Stimulated activated naive CD4-positive, alpha-beta T cell (primary cell): ENCODE measurements at regions not wholly inside any gene's neighbourhood (a gene's known extent, or its start where the extent isn't known, plus 50 kb on each side); places are given as distances from the start of the nearest gene placed in this dataset.
A peak's percentile ranks its signal among the peaks of the same experiment; 100 is the strongest.

Experiments
- DNase-seq, 6 experiments: peaks; one replicate each; lab custom pipeline; 2025; lab: John Stamatoyannopoulos, UW

DNA sequence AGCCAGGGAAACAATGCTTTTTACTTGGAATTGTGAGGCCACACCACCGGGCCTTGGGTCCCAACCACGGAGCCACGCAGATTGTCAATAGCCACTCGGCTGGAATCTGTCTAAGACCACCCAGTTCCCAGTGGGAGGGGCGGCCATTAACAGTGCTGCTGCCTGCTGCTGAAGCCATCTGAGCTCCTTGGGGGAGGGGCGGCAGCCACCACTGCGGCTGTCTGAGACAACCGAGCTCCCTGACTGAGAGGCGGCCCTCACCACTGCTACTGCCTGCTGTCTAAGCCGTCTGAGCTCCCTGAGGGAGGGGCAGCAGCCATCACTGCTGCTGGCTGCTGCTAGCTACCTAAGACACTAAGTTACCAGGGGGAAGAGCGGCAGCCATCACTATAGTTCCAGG is 64.3 kb downstream of the DMRTA2 start:
- no peak for DNase-seq

GRCh38 chr1:50357186-50357585 is 66.1 kb downstream of the DMRTA2 start:
- no peak for DNase-seq

GRCh38 chr1:50354813-50355212 is 68.4 kb downstream of the DMRTA2 start:
- DNase-seq = no peak

GRCh38 chr1:50352428-50352827 is 70.8 kb downstream of the DMRTA2 start:
- DNase-seq = no peak

DNA sequence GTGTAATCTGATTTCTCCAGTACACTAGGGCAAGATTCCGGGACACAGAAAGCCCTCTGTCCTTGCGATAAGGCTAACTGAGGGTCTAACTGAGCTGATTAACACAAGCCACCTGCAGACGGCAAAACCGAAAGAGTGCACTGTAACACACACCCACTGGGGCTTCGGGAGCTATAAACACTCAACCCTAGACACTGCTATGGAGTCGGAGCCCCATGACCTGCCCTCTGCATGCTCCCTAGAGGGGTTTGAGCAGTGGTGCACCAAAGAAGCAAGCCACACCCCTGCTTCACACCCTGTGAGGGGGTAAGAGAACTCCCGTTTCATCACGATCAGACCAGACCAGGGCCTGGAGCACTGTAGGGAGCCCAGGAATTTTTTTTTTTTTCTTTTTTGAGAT is 72.4 kb downstream of the DMRTA2 start:
- DNase-seq = no peak

DNA sequence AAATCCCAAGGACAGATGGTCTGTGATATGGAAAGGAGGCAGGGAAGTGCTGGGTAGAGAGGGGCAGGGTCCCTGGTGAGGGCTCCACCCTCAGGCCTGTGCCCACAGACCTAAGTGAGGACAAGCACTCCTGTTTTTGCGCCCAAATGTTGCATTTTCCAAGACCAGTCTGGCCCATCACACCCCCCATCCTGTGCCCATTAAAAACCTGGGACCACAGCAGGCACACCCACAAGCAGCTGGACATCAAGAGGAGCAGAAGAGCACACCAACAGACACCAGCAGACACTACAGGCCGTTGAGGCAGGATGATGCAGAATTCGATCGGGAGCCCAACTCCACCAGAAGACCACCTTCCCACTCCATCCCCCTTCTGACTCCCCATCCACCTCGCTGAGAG is 72.8 kb downstream of the DMRTA2 start:
- no peak for DNase-seq

DNA sequence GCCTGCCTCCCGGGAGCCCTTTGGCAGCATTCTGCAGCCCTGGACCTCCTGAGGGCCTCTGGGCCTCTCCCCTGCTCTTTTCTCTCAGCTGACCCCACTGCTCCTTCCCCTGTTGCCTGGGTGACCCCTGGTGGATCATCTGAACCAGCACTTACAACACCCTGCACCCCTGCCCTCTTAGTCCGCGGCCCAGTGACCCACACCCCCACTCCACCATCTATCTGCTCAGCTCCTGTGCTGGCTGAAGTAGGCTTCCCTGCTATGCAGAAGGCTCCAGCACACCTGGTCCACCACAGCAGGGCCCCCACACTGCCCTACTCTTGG is 74.0 kb downstream of the DMRTA2 start:
- DNase-seq = no peak

DNA sequence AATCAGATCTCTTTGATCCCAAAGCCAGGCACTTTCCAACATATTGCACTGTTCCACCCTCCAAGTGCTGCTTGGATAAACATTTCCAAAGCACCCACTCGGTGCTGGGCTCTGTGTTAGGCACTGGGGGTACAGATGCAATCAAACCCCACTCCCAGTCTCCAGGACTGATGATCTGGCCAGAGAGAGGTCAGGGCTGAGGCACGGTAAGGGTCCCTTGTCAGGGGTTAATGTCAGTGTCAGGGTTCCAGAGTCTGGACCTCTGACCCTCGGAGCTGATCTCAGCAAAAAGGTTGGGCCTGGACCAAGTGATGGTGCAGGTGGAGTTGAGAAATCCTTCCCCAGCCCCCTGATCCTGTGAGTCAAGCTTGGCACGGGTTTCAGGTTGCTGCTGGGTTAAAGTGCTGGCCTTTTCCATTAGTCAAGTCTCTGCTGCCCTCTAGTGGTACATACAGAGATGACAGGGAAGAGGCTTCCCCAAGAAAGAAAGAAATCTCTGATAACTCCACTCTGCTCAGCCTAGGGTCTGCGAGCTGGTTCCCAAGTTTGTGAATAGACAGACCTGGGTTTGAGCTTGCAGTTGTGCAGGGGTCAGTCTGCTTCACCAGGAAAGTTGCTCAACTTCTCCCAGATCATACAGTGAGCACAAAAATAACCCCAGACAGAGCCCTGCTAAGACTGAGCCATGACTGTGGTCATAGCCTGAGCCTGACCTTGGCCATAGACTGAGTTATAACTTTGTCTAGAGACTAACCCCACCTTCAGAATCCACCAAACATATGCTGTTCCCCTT is 74.6 kb downstream of the DMRTA2 start:
- DNase-seq = peak in 4 of 6 experiments; percentile 1 to 46 (median 14)

DNA sequence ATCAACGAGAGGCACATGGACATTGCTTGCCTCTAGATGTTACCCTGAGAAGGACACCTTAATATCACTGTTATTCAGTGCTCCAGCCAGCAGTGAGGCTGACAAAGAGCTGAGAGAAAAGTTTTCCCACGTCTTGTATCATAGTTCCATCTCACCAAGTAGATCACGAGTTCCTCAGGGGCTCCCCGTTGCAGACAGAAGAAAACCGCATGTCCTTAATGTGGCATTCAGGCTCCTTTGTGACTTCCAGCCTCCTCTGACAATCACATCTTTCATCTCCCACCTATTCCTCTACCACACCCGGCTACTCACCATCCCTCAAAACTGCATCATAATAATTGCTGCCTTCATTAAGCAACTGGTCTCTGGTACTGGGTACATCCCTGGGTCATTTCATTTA is 75.3 kb downstream of the DMRTA2 start:
- DNase-seq = no peak

- DNase-seq = no peak
Observed at GRCh38 chr1:50346621-50347020, 76.6 kb downstream of the DMRTA2 start.

- DNase-seq = no peak
Observed at GRCh38 chr1:50343323-50343722, 79.9 kb downstream of the DMRTA2 start.

DNA sequence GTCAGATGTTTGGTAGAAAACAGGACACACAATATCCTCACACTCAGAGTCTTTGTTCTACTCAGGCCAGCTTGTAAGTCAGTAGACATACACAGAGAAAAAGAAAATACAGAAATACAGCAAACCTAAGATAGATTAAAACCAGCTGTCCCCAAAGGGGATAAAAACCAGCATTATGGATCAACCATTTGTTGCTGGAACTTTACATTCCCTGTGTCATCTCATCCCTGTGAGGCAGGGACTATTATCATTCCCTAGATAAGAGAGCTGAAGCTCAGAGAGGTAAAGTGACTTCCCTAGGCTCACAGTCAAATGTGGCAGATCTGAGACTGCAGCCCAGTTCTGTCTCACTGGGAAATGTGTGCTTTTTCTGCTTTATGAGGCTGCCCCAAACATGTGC is 80.7 kb downstream of the DMRTA2 start:
- no peak for DNase-seq

GRCh38 chr1:50335036-50335435 is 88.2 kb downstream of the DMRTA2 start:
- DNase-seq = no peak

GRCh38 chr1:50333595-50333974 is 89.7 kb downstream of the DMRTA2 start:
- DNase-seq = peak in 2 of 6 experiments; percentile 11 to 16

DNA sequence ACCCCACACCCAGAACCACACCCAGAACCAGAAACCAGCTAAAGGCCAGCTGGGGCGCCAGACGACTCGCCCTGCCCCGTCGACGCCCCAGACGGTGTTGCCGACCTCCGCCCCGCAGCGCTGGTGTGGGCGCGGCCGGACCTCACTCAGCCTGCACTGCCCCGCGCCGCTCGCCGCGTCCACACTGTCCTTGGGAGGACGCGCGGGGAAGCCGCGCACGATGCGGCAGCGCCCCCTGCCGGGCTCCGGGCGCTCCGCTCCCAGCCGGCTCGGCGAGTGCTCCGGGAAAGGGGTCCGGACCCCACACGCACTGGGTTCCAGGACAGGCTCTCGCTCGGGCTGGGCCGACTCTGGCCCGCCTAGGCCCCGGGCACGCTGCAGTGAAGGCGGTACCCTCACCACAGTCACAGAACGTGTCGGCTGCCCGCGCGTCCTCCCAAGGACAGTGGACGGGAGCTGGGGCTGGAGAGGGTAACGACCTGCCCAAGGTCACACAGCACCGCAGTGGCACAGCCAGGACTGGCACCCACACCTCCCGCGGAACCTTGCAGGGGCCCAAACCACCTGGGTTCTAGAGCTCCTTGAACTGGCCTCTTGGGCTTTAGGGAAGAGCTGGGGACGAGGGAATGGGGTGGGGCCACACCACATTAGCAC is 90.2 kb downstream of the DMRTA2 start:
- DNase-seq = peak in 3 of 6 experiments; percentile 2 to 50 (median 19)

GRCh38 chr1:50329332-50329932 is 93.8 kb downstream of the DMRTA2 start:
- DNase-seq = no peak

DNA sequence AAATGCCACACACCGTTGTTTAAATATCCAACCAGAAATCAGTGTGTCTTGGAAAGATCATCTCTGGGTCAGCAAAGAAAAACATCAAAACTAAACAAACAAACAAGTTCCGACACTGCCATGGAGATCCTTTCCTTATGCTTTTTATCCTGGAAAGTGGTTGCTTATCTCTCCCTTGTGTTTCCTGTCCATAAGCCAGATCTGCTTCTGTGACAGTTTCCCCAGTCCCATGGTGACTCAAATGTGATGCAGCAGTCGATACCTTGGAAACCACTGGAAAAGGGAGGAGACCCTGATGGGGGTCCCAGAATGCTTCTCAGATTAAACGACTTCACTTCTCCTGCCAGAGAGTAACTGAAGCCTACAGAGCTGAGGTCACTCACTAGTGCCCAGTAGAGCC is 94.7 kb downstream of the DMRTA2 start:
- no peak for DNase-seq

DNA sequence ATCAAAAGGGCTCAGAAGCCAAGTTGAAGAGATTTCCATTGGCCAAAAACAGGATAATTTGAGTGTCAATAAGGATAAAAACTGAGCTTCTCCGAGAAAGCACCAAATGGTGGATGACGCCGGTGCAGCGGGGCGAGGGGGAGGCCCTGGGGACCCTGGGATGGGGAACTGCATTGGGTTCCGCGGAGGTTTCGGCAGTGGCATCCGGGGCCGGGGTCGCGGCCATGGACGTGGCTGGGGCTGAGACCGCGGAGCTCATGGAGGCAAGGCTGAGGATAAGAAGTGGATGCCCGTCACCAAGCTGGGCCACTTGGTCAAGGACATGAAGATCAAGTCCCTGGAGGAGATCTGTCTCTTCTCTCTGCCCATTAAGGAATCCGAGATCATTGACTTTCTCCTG is 97.2 kb downstream of the DMRTA2 start:
- no peak for DNase-seq

DNA sequence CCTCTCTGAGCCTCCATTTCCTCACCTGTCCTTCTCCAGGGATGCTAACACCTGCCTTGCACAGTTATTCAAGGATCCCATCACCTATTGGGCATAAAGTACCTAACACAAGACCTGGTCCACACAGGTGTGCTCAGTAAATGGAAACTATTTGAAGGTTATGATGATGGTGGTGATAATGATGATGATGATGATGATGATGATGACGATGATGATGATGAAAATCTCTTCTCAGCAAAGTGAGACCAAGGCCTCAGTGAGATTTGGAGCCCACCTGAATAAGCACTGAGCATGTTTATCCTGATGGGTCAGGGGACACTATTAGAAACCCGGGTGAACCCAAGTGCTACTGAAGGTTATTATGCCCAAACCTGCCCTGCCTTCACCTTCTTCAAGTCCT is 100.7 kb downstream of the DMRTA2 start:
- no peak for DNase-seq

DNA sequence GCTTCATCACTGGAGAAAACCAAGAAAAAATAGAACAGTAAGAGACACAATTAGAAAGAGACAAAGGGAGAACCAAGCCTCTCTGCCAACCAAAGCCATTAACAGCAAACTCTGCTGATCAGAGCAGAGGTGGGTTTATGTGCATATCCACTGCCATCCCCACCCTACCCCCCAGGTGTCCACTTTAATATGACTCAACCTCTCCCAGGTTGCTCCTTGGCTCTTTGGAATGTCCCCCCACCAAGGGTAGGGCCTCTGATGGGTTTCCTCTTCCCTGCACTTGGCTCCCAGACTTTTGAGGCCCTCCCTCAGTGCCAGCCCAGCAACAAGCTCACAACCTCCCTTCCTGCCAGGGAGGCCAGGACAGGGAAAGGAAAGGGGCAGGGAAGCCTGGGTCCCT is 104.8 kb downstream of the DMRTA2 start:
- DNase-seq = no peak

DNA sequence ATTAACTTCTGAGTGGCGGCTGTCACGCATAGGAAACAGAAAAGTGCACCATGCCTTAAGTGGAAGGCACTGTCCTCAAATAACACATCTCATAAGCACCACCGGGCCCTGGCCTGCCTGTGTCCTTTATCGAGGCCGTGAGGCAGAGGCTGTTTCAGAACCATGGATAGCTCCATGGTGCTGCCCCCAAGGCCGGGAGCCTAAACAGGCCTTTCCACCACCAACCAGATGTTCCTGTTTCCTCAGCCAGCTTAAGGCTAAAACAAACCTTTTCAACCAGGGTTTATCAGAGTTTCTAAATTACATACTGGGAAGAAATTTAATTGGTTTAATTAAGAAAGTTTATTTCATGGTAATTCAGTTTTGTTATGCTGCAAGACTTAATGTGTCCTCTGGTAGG is 114.4 kb downstream of the DMRTA2 start:
- DNase-seq = no peak

GRCh38 chr1:50305808-50306207 is 117.4 kb downstream of the DMRTA2 start:
- DNase-seq = no peak

- no peak for DNase-seq
Observed at GRCh38 chr1:50300297-50300696, 122.9 kb downstream of the DMRTA2 start.

GRCh38 chr1:50295566-50295965 is 127.7 kb downstream of the DMRTA2 start:
- DNase-seq = no peak
